HG03280 (cell line): ENCODE measurements at regions not wholly inside any gene's neighbourhood (a gene's known extent, or its start where the extent isn't known, plus 50 kb on each side); places are given as distances from the start of the nearest gene placed in this dataset.

Source experiments
- ATAC-seq: cut with Tn5 transposase; IDR thresholded peaks from one replicate; pipeline ENCODE4 v1.9.1; 2021; ENCODE audit warnings: mild to moderate bottlenecking, moderate library complexity; ENCODE audit not compliant: unreplicated experiment

- no peak for ATAC-seq
These were observed 732.8 kb upstream of the IGFBP3 start for GRCh38 chr7:46653848-46654247.

GRCh38 chr7:46652317-46652716 lies 731.2 kb upstream of the IGFBP3 start:
- no peak for ATAC-seq

- no peak for ATAC-seq
These were observed 730.6 kb upstream of the IGFBP3 start for GRCh38 chr7:46651561-46652088.

- ATAC-seq = no peak
These were observed 730.0 kb upstream of the IGFBP3 start for GRCh38 chr7:46651070-46651469.

GRCh38 chr7:46649876-46650275 lies 728.8 kb upstream of the IGFBP3 start:
- no peak for ATAC-seq

- ATAC-seq = no peak
These were observed 717.0 kb upstream of the IGFBP3 start for GRCh38 chr7:46637793-46638735.

- no peak for ATAC-seq
These were observed 715.0 kb upstream of the IGFBP3 start for GRCh38 chr7:46636022-46636421.

GRCh38 chr7:46633630-46634240 lies 712.7 kb upstream of the IGFBP3 start:
- ATAC-seq = no peak

- no peak for ATAC-seq
These were observed 712.1 kb upstream of the IGFBP3 start for GRCh38 chr7:46633200-46633599.

GRCh38 chr7:46630031-46630430 lies 709.0 kb upstream of the IGFBP3 start:
- no peak for ATAC-seq

- no peak for ATAC-seq
These were observed 707.3 kb upstream of the IGFBP3 start for GRCh38 chr7:46628389-46628788.

GRCh38 chr7:46626691-46627310 lies 705.7 kb upstream of the IGFBP3 start:
- no peak for ATAC-seq

GRCh38 chr7:46626261-46626660 lies 705.2 kb upstream of the IGFBP3 start:
- no peak for ATAC-seq

GRCh38 chr7:46625032-46625431 lies 704.0 kb upstream of the IGFBP3 start:
- no peak for ATAC-seq

GRCh38 chr7:46622251-46622650 lies 701.2 kb upstream of the IGFBP3 start:
- ATAC-seq = no peak

GRCh38 chr7:46619723-46620310 lies 698.7 kb upstream of the IGFBP3 start:
- no peak for ATAC-seq

- no peak for ATAC-seq
These were observed 695.6 kb upstream of the IGFBP3 start for GRCh38 chr7:46616636-46617035.

- no peak for ATAC-seq
These were observed 692.5 kb upstream of the IGFBP3 start for GRCh38 chr7:46613551-46613950.

GRCh38 chr7:46613116-46613515 lies 692.0 kb upstream of the IGFBP3 start:
- ATAC-seq = no peak

GRCh38 chr7:46611508-46611907 lies 690.4 kb upstream of the IGFBP3 start:
- ATAC-seq = no peak

- ATAC-seq = no peak
These were observed 689.7 kb upstream of the IGFBP3 start for GRCh38 chr7:46610746-46611145.
